Activated CD4-positive, alpha-beta T cell treated with anti-CD3 and anti-CD28 coated beads, Interleukin-2, amount 50 U/mL, for 16 hours (primary cell): ENCODE measurements at regions not wholly inside any gene's neighbourhood (a gene's known extent, or its start where the extent isn't known, plus 50 kb on each side); places are given as distances from the start of the nearest gene placed in this dataset.
"Not testable (repeated sequence)": the region's sequence is repeated elsewhere in the genome, so short reads cannot be mapped to it uniquely, and the experiment has no call there.

Experiments
- DNase-seq: peaks from one replicate; pipeline ENCODE4 v3.0.0-alpha.2; 2020

DNA sequence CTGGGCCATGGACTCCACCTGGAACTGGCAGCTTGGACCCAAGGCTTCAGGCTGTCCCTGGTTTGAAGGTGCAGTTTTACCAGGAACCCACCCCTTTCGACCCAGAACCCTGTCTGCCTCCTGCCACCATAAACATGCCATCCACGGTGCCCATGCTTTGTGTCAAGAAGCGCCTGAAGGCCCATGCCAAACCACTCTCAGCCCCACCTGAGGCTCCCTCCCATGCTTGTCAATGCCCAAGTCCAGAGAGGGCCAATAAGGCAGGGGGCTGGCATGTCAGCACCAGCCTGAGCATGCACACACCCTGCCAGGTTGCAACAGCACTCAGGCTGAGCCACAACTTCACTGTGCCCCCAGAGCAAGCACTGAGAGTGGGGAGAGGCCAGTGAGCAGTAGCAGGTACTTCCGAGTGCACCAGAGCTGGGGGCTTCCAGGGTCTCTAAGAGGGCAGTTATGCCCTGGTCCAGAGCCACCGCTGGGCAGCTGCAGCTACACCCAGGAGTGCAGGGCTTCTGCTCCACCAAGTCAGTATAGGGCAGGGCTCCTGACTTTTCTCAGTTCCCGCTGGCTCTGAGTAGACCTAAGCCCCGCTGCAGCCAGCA is 1256.0 kb downstream of the AMY1C start:
- DNase-seq = no peak

DNA sequence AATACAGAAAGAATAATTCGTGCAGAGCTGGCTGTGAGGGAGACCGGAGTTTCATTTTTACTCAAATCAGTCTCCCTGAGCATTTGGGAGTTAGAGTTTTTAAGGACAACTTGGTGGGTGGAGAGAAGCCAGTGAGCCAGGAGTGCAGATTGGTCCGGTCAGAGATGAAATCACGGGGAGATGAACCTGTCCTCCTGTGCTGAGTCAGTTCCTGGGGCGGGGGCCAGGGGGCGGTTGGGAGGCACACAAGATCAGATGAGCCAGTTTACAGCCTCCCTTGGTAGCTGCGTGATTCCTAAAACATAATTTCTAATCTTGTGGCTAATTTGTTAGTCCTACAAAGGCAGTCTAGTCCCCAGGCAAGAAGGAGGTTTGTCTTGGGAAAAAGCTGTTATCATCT is 1267.9 kb downstream of the AMY1C start:
- no peak for DNase-seq

DNA sequence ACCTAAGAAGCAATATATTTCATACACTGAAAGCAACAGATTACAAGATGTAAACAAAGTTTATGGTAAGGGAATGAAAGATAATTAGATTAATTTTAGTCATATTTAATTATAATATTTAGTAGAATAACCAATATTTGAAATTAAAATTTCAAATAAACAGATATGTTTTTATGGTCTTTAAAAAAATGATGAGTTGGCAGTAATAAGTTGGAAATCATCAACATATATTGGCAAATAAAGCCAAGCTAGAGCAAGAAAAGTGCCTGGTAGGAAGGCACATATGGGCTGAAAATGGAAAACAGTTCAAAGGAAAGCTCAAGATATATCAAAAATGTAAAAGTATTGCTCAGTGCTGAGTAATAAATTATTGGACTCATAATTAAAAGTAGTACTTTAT is 1274.0 kb downstream of the AMY1C start:
- no peak for DNase-seq

DNA sequence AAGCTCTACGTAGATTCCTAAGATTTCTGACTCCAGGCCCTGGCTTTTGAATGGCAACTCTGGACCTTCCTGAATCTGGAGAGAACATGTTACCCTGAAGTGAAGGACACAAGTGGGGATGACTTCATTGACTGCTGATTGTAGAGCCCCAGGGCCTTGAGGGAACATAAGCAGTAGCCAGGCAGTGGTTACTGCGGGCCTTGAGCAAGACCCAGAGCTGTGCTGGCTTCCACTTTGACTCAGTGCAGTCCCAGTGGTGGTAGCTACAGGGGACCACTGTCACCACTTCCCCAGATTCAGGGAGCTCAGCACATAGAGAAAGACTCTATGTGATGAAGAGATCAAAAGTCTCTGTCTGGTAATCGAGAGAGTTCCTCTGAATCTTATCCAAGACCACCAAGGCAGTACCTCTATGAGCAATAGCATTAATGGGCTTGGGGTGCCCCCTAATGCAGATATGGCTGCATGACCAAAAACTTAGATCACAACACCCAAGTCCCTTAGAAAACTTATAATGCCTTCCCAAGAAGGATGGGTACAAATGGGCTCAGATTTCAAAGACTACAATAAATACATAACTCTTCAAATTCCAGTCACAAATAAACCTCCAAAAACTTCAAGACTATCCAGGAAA is 1278.3 kb downstream of the AMY1C start:
- no peak for DNase-seq

DNA sequence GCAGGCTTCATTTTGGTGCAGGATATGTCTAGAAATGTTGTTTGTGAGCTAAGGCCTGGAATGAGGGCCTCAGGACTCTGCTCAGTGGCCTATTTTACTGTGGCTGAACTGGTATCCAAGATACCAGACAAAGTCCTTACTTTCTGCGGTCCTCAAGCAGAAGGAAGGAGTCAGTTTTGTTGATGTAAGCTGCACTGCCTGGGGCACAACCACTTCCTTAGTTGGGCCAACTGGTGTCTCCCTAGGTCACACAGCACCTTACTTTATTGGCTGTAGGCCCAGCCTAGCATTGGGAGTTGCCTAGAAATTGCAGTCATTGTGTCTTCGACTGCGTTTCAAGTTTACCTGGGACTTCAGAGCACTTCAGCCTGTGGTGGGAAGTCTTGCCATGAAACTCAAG is 1322.7 kb downstream of the AMY1C start:
- DNase-seq = no peak

DNA sequence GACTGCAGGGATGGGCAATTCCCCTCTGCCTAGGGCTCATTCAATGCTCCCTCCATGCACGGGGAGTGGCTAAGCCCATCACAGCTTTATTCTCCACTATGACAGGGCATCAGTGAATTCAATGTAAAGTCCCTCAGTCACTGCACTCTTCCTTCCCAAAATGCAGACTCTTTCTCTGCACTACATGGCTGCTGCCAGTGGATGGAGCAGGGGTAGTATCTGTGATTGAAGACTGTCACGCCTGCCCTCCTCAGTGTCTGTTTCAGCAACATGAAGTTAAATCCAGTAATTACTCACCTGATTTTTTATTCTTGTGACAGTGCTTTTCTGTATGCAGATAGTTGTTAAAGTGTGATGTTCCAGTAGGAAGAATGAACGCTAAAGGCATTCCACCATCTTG is 1323.2 kb downstream of the AMY1C start:
- DNase-seq = no peak

DNA sequence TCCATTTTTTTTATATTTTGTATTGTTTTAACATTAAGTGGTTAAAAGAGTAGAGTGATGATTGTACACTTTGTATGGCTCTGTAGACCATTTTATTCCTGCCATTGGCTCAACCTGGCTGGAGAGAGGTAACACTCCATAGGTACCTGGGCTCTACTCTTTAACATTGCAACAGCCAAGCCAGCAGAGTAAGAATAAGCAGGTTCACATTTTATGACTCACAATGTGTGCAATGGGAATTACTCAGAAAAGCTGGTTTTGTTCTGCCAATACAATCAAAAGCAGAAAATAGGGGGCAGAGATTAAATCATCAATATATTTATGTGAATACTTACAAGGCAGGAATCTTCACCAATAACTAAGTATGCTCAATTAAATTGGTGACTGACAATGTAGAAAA is 1324.0 kb downstream of the AMY1C start:
- no peak for DNase-seq

DNA sequence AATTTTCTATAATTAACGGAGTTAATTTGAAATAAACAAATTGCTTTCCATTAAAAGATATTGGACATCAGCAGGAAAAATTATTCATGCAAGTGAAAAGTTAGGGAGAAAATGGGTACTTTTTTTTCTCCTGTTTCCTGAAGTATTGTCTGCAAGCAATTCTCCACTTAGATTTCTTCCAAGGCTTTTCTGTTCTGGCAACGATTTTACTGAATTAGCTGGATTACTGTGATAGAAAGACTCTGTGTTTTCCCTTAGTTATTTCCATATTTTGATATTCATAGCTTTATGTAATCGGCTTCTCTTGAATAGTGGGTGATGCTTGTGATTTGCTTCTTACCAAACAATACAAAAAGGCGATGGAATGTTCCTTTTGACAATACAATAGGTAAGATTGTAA is 1333.9 kb downstream of the AMY1C start:
- DNase-seq = no peak

DNA sequence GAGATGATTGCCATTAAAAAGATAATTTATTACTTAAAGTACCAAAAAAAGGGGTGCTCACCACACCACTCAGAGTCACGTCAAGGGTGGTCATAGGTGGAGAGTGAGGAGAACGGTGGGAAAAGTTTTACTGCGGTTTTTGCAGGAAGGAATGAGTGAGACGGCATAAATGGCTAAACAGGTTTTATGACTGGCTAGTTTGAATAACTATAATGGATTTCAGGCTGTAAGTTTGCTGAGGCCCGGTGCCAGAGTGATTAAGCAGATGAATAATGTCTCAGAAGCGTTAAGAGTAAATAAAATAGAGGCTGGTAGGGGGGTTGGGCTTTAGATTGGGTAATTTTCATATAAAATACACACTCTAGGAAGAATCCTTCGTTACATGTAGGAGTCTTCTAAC is 1337.8 kb downstream of the AMY1C start:
- no peak for DNase-seq

DNA sequence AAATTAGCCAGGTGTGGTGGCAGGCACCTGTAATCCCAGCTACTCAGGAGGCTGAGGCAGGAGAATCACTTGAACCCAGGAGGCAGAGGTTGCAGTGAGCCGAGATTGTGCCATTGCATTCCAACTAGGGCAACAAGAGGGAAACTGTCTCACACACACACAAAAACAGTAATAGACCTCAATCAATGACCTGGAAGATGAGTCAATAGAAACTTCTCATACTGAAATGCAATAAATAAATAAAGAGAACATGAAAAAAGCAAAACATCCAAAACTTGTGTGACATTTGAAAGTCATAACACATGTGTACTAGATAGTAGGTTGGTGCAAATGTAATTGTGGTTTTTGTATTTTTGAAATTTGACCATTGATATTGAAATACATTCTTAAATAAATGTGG is 1338.5 kb downstream of the AMY1C start:
- no peak for DNase-seq

DNA sequence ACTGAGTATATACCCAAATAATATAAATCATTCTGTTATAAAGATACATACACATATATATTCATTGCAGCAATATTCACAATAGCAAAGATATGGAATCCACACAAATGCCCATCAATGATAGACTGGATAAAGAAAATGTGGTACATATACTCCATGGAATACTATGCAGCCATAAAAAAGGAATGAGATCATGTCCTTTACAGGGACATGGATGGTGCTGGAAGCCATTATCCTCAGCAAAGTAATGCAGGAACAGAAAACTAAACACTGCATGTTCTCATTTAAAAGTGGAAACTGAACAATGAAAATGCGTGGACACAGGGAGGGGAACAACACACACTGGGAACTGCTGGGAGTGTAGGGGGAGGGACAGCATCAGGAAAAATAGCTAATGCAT is 1344.2 kb downstream of the AMY1C start:
- DNase-seq = not testable (repeated sequence)

DNA sequence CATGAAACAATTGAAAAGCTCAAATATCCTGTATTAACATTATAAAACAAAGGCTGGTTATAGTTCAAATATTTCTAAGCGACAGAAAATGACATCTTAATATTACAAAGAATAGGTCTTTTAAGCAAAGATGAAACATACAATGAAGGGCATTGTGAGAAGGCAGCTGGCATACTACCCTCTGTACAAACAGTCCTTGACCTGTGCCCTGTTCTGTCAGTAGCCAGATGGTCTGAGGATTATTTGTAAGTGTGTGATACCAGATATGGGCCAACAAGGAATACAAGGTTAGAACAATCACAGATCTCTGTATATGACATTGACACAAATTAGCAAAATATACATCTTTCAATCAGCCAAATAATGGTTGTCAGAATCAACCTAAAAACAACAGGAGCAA is 1350.4 kb downstream of the AMY1C start:
- no peak for DNase-seq

DNA sequence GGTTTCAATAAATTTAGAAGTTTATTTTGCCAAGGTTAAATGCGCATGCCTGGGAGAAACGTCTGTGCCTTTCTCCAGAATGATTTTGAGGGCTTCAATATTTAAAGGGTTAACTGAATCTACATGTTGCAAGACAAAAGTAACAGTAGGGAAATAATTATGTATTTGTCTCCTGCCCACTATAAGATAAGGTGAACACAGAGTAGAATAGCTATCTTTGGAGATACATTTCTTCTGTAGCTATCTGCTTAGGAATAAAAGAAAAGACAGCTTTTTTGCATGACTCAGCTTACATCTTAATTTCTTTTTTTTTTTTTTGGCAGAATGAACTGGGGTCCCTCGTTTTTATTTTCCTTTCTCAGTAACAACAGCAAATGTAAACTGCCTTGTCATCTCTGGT is 1351.6 kb downstream of the AMY1C start:
- DNase-seq = no peak

DNA sequence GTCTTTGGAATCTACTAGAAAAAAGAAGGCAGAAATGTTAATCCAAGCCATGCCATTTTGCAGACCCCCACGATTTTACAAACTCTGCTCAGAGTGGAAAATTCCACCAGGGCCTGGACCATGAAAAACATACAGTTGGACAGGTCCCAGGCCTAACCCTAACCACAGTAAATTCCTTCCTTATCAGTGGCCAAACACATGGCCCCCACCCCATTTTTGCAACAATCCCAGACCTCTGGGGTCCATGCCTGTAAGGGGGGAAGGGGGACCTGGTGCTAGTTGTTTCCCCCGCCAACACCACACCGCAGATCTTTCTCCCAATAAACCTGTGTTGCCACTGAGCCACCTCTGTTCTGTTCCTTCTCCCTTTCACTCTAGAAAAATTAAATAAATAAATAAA is 1352.7 kb downstream of the AMY1C start:
- no peak for DNase-seq

DNA sequence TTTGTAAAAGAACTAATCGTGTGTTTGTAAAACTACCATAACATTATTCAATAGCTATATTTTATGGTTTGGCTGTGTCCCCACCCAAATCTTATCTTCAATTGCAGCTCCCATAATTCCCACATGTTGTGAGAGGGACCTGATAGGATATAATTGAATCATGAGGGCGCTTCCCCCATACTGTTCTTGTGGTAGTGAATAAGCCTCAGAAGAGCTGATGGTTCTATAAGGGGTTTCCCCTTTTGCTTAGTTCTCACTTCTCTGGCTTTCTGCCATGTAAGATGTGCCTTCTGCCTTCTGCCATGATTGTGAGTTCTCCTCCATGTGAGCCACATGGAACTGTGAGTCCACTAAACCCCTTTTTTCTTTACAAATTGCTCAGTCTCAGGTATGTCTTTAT is 1372.3 kb downstream of the AMY1C start:
- no peak for DNase-seq

DNA sequence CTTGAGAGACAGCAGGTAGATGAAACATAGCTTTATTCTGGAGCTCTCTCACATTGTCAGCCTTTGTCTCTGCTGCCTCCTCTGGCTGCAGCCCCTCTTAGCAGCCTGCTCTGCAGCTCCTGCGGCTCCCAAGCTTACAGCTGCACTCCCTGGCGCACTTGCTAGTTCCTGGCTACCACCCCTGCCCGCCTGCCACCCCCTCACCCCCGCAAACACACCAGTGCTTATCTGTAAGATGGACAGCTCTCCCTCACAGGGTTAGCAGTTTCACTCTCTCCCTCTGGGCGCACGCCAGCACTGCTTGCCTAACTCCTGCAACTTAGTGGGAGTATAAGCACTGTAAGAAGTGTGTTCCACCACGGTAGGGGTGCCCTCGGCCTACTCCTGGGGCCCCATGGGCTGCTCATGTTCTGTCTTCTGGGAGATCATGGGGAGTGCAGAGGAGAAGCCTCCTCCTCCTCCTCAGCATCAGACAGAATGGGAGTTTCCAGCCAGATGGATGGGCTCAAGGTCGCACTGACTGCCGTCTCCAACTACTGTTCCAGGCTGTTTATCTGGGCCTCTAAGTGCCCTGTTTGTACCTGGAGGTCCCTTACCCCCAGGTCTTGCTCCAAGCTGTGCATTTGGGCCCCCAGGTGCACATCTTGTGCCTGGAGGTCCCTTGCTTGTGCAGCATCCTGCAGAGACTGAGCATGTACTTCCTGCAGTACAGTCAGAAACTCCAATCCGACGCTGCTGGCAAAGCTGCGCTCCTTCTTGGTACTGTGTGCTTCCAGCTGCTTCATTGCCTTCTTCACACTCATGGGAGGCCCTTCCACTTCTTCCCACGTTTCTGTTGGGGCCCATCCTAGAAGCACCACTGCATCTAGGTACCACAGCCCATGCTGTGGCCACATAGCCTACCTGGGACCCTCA is 1388.1 kb downstream of the AMY1C start:
- no peak for DNase-seq

DNA sequence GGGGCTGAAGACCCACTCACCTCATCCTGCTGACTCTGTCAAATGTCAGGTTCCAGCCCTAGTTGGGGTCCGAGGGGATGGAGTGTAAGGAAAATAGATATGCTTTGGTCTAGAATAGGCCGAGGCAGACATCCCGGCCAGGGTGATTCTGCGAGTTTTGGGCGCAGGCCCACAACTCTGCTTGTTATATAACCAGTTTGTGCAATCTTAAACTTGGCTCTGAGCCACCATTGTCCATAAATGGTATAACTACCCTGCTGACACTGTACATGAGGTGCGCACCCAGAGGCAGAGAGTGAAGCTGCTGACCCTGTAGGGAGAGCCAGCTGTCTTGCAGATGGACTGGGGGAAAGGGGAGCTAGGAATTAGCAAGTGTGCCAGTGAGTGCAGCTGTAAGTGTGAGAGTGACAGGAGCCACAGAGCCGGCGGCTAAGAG is 1388.8 kb downstream of the AMY1C start:
- no peak for DNase-seq

DNA sequence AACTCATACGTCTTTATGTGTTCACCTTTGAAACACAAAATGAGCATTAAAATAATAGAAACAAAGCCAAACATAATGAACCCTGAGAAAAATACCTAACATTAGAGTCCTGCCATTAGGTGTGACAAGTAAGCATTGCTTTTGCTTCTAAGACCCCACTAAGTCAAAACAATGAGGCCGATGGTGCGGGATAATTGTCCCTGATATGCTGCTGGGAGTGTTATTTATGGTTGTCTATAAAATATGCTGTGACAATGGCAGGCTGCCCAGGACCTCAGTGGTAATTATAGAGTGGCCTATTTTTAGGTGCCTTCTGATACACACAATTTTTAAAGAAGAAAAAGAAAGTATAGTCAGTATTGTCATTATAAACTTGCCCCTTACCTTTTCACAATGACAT is 1423.1 kb downstream of the AMY1C start:
- no peak for DNase-seq

DNA sequence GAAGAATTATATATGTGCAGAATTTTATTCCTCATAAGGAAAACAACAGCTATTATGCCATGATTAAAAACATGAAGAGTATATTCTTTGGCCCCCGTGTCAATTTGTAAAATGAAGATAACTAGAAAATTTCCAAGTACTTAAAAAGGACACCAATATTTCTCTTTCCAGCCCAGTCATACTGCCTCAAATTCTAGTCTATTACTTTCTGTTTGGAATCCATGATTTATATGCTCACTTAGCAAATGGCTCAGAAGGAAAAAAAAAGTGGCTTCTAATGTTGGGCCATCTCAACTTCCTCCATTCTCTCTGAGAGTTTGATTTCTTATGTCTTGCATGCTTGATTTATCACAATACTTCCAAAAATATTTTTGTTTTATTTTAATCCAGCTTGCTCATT is 1431.1 kb downstream of the AMY1C start:
- no peak for DNase-seq

DNA sequence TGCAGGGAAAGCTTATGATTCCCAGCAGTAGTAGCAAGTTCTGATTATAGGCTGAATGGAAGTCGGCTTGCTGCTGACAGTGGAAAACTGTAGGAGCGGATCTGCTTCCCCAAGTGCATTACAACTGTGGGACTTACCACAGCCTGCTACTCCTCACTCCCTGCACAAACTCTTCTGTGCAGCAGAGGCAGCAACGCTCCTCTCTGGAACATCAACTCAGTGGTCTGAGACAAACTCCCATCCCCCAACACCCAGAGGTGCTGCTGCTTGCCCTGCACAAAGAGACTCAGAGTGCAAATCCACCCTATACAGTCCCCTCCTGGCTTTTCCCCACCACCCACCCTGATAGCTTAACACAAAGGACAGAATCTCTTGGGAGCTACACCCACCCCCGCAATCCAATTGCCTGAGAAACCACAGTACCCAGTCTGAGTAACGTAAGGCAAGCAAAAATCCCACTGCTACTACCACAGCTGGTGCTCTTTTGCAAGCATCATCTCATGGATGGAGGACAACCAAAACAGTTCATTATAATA is 1455.2 kb downstream of the AMY1C start:
- DNase-seq = no peak

DNA sequence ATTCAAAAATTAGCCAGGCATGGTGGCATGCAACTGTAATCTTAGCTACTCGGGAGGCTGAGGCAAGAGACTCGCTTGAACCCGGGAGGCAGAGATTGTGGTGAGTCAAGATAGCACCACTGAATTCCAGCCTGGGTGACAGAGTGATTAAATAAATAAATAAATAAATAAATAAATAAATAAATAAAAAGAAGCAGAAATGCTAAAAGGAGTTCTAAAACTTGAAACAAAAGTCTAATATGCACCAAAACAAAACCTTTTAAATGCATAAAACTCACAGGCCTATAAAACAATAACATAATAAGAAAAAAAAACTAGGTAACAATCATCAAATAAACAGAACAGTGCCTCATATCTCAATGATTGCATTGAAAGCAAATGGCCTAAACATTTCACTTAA is 1458.9 kb downstream of the AMY1C start:
- DNase-seq = no peak

DNA sequence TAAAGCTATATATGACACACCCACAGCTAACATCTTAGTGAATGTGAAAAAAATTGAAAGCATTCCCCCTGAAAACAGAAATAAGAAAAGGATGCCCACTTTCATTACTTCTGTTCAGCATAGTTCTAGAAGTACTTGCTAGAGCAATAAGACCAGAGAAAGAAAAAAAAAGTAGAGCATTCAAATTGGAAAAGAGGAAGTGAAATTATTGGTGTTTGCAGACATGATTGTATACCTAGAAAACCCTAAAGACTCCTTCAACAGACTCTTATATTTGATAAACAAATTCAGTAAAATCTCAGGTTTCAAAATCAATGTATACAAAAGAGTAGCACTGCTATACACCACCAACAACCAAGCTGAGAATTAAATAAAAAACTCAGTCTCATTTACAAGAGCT is 1461.0 kb downstream of the AMY1C start:
- no peak for DNase-seq

DNA sequence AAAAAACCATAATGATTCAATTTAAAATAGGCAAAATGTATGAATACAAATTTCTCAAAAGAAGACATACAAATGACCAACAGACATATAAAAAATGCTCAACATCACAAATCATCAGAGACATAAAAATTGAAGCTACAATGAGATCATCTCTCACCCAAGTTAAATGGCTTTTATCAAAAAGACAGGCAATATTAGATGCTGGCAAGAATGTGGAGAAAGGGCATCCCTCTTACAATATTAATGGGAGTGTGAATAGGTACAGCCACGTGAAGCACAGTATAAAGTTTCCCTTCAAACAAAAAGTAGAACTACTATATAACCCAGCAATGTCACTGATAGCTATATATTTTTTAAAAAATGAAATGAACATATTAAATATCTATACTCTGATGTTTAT is 1481.7 kb downstream of the AMY1C start:
- no peak for DNase-seq

DNA sequence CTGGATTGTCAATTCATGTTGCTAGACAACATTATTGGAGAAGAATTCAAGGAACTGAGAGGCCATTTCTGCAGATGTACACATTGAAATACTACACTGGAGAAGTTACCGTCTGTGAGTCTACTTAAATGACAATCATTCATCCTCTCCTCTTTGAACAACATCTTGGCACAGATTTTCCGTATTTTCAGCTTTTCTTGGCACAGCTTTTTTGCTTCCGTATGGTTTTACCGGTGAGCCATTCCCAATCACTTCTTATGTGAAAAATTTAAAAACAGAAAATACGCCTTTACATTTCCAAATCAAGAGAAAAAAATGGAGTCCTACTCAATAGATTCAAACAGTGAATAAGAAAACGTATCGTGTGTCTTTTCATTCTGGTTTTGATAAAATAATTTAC is 1493.7 kb downstream of the AMY1C start:
- DNase-seq = no peak
